Hepatocyte (in vitro differentiated cells): ENCODE measurements at regions not wholly inside any gene's neighbourhood (a gene's known extent, or its start where the extent isn't known, plus 50 kb on each side); places are given as distances from the start of the nearest gene placed in this dataset.

Source experiments
- DNase-seq: peaks from one replicate; pipeline ENCODE4 v3.0.0-alpha.2; 2016; ENCODE audit warnings: low spot score
- H2AFZ ChIP-seq: fragments of 200-600 bp; sonication (generic); 2 replicates; pipeline ENCODE4 v1.6.0; 2016; ENCODE audit warnings: antibody characterized with exemption, mild to moderate bottlenecking
- H3K27ac ChIP-seq: fragments of 200-600 bp; sonication (generic); 2 replicates; pipeline ENCODE4 v1.5.1; 2016; ENCODE audit warnings: mild to moderate bottlenecking
- H3K27me3 ChIP-seq: fragments of 200-600 bp; sonication (generic); 2 replicates; pipeline ENCODE4 v1.6.1; 2016
- H3K36me3 ChIP-seq: fragments of 200-600 bp; sonication (generic); replicated peaks from 2 replicates; pipeline ENCODE4 v1.5.1; 2016; ENCODE audit warnings: low read depth; ENCODE audit not compliant: insufficient read depth
- H3K4me1 ChIP-seq: fragments of 200-600 bp; sonication (generic); 2 replicates; pipeline ENCODE4 v1.5.1; 2016; ENCODE audit warnings: mild to moderate bottlenecking, moderate library complexity; ENCODE audit not compliant: insufficient read depth
- H3K4me2 ChIP-seq: fragments of 200-600 bp; sonication (generic); 2 replicates; pipeline ENCODE4 v1.6.0; 2016
- H3K4me3 ChIP-seq: fragments of 200-600 bp; sonication (generic); 2 replicates; pipeline ENCODE4 v1.5.1; 2016; ENCODE audit warnings: mild to moderate bottlenecking
- H3K79me2 ChIP-seq: fragments of 200-600 bp; sonication (generic); 2 replicates; pipeline ENCODE4 v1.6.0; 2017; ENCODE audit warnings: mild to moderate bottlenecking
- H3K9me2 ChIP-seq: fragments of 200-600 bp; sonication (generic); replicated peaks from 2 replicates; pipeline ENCODE4 v1.6.0; 2017; ENCODE audit warnings: mild to moderate bottlenecking; ENCODE audit not compliant: insufficient read depth
- H3K9me3 ChIP-seq: fragments of 200-600 bp; sonication (generic); 2 replicates; pipeline ENCODE4 v1.5.1; 2016; ENCODE audit warnings: low read depth, mild to moderate bottlenecking
- H4K20me1 ChIP-seq: fragments of 200-600 bp; sonication (generic); 2 replicates; pipeline ENCODE4 v1.6.0; 2016; ENCODE audit warnings: mild to moderate bottlenecking; ENCODE audit not compliant: insufficient read depth, poor library complexity, severe bottlenecking
- CTCF ChIP-seq: fragments of 200-600 bp; sonication (generic); IDR thresholded peaks from 2 replicates; pipeline ENCODE4 v1.5.1; 2016; ENCODE audit warnings: antibody characterized with exemption, mild to moderate bottlenecking; ENCODE audit not compliant: poor library complexity
- EZH2 ChIP-seq: fragments of 200-600 bp; sonication (generic); IDR thresholded peaks from 2 replicates; pipeline ENCODE4 v1.6.1; 2016; ENCODE audit warnings: antibody characterized with exemption, mild to moderate bottlenecking, borderline replicate concordance
- EZH2phosphoT487 ChIP-seq: fragments of 200-600 bp; sonication (generic); IDR thresholded peaks from one replicate; pipeline ENCODE4 v1.6.1; 2018; ENCODE audit warnings: antibody characterized with exemption, mild to moderate bottlenecking, low read depth, moderate library complexity; ENCODE audit not compliant: unreplicated experiment, severe bottlenecking
- WGBS: methylation state at CpG from one replicate; pipeline ENCODE4 v1.1.6; 2016; ENCODE audit warnings: low lambda C conversion rate; ENCODE audit errors: missing lambda C conversion rate; 5-methylcytosine and 5-hydroxymethylcytosine counted together

GRCh38 chr9:82513242-82513751 is 524.7 kb downstream of the SPATA31D1 start:
- H3K79me2 ChIP-seq, result no peaks in the 10 kb centered on the region
- H3K27me3 ChIP-seq, result no peaks in the 10 kb centered on the region
- H2AFZ ChIP-seq, result no peak overlapping the region
- no peak overlapping the region for H3K4me3 ChIP-seq
- no peaks in the 10 kb centered on the region for H4K20me1 ChIP-seq
- H3K9me2 ChIP-seq, result no peaks in the 10 kb centered on the region
- no peaks in the 10 kb centered on the region for H3K4me1 ChIP-seq
- H3K27ac ChIP-seq, result no peak overlapping the region
- no peaks in the 10 kb centered on the region for H3K36me3 ChIP-seq
- TF ChIP-seq EZH2, result no peak
- TF ChIP-seq EZH2phosphoT487, result no peak
- TF ChIP-seq CTCF, result no peak
- WGBS, result 85% methylated on average over 5 of the region's 5 CpGs
- H3K4me2 ChIP-seq, result no peak overlapping the region
- no peaks in the 10 kb centered on the region for H3K9me3 ChIP-seq
- no peak for DNase-seq

GRCh38 chr9:82513976-82514735 is 525.6 kb downstream of the SPATA31D1 start:
- no peak overlapping the region for H3K4me2 ChIP-seq
- no peak overlapping the region for H3K27ac ChIP-seq
- H3K36me3 ChIP-seq, result no peaks in the 10 kb centered on the region
- no peaks in the 10 kb centered on the region for H3K4me1 ChIP-seq
- H3K9me2 ChIP-seq, result no peaks in the 10 kb centered on the region
- no peaks in the 10 kb centered on the region for H4K20me1 ChIP-seq
- no peak for DNase-seq
- no peak overlapping the region for H2AFZ ChIP-seq
- no peaks in the 10 kb centered on the region for H3K27me3 ChIP-seq
- TF ChIP-seq CTCF, result no peak
- no peak for TF ChIP-seq EZH2phosphoT487
- no peak for TF ChIP-seq EZH2
- WGBS, result 66% methylated on average over 3 of the region's 3 CpGs
- no peak overlapping the region for H3K4me3 ChIP-seq
- H3K9me3 ChIP-seq, result no peaks in the 10 kb centered on the region
- H3K79me2 ChIP-seq, result no peaks in the 10 kb centered on the region

- Histone ChIP-seq H2AFZ (no peak overlapping the region), H3K79me2 (no peaks in the 10 kb centered on the region), H3K4me1 (no peaks in the 10 kb centered on the region), H3K9me2 (no peaks in the 10 kb centered on the region), H3K27me3 (no peaks in the 10 kb centered on the region), H3K9me3 (no peaks in the 10 kb centered on the region), H3K4me2 (no peak overlapping the region), H3K36me3 (no peaks in the 10 kb centered on the region), H3K4me3 (no peak overlapping the region), H3K27ac (no peak overlapping the region), H4K20me1 (no peaks in the 10 kb centered on the region)
- no peak for TF ChIP-seq EZH2
- TF ChIP-seq EZH2phosphoT487, result peak; percentile 24
- no peak for DNase-seq
Observed at GRCh38 chr9:82518868-82519267, 530.3 kb downstream of the SPATA31D1 start.

GRCh38 chr9:82519332-82519731 is 530.8 kb downstream of the SPATA31D1 start:
- WGBS, result 67% methylated on average over 1 of the region's 1 CpG
- TF ChIP-seq EZH2 (no peak), EZH2phosphoT487 (peak; percentile 4), CTCF (no peak)
- no peak overlapping the region for H3K27ac ChIP-seq

More at GRCh38 chr9:82519332-82519731, 530.8 kb downstream of the SPATA31D1 start:
- H3K27me3 ChIP-seq, result no peaks in the 10 kb centered on the region
- no peak overlapping the region for H3K4me3 ChIP-seq
- H2AFZ ChIP-seq, result no peak overlapping the region
- no peaks in the 10 kb centered on the region for H3K9me2 ChIP-seq
- no peak overlapping the region for H3K4me2 ChIP-seq
- no peaks in the 10 kb centered on the region for H4K20me1 ChIP-seq
- no peaks in the 10 kb centered on the region for H3K36me3 ChIP-seq
- no peak for DNase-seq
- no peaks in the 10 kb centered on the region for H3K79me2 ChIP-seq
- no peaks in the 10 kb centered on the region for H3K9me3 ChIP-seq
- H3K4me1 ChIP-seq, result no peaks in the 10 kb centered on the region
